HG03060 (cell line): ENCODE measurements at regions not wholly inside any gene's neighbourhood (a gene's known extent, or its start where the extent isn't known, plus 50 kb on each side); places are given as distances from the start of the nearest gene placed in this dataset.

Source experiments
- ATAC-seq: cut with Tn5 transposase; IDR thresholded peaks from one replicate; pipeline ENCODE4 v1.9.1; 2021; ENCODE audit warnings: low read depth, moderate number of reproducible peaks; ENCODE audit not compliant: unreplicated experiment

GRCh38 chr5:109944461-109944860, 254.7 kb downstream of the MAN2A1 start:
- no peak for ATAC-seq

GRCh38 chr5:109945097-109945678, 255.5 kb downstream of the MAN2A1 start:
- no peak for ATAC-seq

- no peak for ATAC-seq
Observed at GRCh38 chr5:109945723-109946480, 256.2 kb downstream of the MAN2A1 start.

GRCh38 chr5:109946610-109947009, 256.9 kb downstream of the MAN2A1 start:
- ATAC-seq: no peak

DNA sequence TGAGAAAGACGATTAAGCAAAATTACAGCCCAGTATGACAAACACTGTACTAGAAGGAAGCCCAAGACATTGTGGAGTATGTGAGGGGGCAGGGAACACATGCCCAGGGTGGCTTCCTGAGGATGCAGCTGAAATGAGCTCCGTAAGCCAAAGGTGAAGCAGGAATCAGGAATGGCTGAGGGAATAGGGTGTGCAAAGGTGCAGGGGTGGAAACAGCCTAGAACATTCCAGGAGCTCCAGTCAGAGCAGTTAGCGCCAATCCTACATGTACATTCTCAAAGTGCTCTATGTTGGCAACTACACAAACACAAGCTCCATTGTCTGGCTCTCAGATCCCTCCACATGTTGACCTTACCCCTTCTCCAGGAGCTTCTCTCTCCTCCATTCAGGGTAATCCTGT, 257.9 kb downstream of the MAN2A1 start:
- no peak for ATAC-seq

DNA sequence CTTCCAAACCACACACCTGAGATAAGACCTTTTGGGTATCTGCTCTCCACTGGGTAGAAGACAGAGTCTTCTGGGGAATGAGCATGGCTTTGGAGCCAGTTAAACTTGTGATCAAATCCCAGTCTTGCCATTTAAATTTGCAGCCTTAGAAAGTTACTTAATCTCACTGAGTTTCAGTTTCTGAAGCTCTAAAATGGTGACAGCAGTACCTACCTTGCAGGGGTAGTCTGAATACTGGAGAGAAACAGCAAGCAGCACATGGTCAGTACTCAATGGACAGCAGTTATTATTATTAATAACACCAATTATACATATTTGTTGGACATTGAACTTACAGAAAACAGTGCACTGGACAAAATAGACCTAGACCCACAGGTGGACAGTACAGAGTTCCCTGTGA, 260.9 kb downstream of the MAN2A1 start:
- no peak for ATAC-seq

DNA sequence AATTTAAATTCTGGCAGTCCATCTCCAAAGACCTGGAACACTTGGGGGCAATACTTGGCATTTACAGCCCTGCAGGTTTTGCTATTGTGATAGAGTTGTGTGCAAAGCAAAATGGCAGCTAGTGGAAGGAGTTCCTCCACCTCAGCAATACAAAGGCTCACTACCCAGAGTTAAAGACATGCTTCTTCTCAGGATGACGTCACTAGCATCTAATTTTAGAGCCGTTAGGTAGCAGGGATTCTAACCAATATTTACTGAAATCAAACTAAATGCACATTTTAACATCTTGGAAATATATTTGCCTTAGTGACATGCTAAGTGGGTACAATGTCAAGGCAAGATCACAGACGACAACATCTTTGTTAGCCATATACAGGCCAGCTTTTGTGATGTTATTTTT, 261.6 kb downstream of the MAN2A1 start:
- ATAC-seq: no peak

GRCh38 chr5:109951758-109952157, 262.0 kb downstream of the MAN2A1 start:
- ATAC-seq: no peak

DNA sequence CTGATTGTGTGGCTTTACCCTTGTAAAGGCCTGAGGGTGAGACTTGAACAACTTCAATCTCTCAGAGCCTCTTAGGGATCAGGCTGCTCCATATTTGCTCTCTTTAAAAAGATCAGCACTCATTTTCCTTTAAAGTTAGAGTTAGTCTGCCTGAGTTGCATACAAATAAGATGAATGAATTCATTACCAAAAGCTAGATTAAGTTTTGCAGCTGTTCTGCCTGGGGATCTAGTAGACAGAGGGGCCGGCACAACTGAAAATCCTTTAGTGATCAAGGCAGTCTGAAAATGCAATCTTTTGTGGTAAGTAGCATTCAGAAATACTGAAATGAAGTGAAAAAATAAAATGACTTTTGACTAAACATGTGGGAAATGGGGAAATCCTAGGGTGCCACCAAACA, 264.0 kb downstream of the MAN2A1 start:
- no peak for ATAC-seq

GRCh38 chr5:109956884-109957283, 267.2 kb downstream of the MAN2A1 start:
- ATAC-seq: no peak

DNA sequence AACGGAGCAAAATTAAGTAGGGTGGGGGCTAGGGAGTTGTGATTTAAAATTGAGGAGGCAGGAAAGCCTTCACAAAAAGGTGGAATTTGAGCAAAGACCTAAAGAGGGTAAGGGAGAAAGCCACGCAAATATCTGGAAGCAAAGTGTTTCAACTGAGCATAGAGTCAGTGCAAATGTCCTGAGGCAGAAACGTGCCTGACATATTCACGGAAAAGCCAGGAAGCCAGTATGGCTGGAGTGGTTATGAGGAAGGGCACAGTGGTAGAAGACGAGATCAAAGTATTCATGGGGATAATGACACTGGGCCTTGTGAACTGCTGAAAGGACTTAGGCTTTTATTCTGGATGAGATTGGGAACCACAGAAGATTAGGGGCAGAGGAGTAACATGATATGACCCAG, 268.4 kb downstream of the MAN2A1 start:
- ATAC-seq: no peak

DNA sequence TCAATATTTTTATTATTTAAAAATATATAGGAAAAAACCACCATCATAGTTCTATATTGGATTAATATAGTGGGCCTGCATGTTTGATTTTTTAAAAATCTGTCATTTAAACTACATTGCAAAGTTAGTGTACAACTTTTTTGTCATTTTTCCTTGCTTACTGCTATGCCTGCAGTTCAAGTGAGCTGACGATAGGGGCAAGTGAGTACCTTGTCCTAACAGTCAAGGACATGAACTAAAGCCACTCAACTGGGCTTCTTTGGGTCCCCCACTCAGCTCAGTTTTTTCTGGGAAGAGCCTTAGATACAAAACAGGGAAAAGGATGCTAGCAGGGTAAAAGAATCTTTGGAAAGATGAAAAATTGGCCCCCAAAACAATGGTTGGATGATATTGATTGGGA, 269.9 kb downstream of the MAN2A1 start:
- ATAC-seq: no peak

DNA sequence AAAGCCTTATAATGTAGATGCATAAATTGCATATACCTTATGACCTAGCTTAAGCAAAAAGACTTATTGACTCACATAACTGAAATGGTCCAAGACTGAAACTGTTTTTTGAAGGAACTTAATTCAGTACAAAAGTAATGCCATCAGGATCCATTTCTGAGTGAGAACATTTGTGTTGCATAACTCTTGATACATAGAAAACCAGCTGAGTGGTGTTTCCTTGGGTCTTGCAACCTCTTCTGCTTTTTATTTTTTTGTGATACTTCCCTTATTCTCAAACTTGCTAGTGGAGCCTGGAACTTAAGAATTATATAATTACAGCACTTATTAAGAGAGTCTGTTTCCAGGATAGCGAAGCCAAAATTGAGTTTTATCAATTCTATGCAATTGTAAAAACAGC, 272.0 kb downstream of the MAN2A1 start:
- ATAC-seq: no peak

DNA sequence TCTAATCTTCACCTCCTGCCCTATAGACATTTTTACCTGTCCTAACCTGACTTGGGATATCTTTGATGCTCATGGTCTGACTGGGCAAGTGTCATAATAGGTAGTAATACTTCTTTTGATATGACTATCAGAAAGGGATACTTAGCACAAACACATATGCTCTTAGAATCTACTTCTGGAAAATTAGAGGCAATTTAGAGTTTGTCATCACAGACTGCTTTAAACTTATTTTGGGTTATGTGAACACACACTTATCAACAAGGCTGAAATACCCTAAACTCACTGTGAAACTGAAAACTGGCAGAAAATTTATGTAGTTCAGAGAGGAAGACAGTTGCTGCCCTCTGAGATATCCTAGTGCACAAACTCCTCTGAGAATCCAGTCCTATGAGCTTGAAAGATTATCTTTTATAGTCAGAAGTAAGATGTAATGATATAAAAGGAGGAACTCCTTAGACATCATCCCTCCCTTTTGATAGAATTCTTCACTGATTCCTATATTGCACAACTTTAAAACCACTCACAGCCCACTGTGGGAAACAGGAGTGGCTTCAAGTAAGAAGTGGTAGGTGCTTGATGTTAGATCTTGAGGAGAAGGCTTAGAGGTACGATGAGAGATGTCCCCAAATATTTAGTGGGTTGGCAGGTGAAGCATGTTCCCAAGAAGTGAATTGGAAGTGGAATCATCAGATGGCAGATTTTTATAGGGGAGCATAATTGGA, 273.3 kb downstream of the MAN2A1 start:
- ATAC-seq: no peak

GRCh38 chr5:109964136-109964535, 274.4 kb downstream of the MAN2A1 start:
- no peak for ATAC-seq

DNA sequence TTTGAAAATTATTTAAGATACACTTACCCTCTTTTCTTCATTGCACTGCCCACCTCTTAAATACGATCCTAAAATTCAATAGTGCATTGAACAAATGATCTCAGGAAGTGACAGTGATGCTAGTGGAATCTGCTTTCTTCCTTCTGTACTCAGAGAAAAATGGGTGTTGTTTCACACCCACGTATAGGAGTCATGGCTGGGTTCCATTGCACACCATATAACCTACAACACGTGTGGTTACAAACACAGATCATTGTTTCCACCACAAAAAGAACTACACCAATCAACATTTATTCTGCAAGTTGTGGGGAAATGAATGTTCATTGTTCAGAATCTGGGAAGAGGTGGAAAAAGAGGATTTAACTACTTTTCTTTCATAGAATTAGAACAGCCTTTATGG, 275.9 kb downstream of the MAN2A1 start:
- no peak for ATAC-seq

GRCh38 chr5:109971968-109972367, 282.2 kb downstream of the MAN2A1 start:
- no peak for ATAC-seq

DNA sequence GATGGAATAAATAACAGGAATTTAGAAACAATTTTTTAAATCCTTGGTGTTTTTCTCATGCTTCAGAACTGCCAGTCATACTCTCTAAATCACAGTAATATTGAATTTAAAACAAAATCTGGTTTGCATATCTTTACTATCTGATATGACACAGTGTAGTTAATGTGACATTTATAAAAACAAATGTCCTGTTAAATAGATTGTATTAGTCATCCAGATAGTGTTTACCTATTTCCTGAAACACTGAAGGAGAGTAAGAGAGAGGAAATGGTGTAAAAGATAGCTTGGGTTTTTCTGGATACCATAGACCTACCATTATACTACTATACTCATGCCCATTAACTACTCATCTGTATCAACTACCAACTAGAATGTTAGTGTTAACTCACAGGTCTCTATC, 292.3 kb downstream of the MAN2A1 start:
- ATAC-seq: no peak

DNA sequence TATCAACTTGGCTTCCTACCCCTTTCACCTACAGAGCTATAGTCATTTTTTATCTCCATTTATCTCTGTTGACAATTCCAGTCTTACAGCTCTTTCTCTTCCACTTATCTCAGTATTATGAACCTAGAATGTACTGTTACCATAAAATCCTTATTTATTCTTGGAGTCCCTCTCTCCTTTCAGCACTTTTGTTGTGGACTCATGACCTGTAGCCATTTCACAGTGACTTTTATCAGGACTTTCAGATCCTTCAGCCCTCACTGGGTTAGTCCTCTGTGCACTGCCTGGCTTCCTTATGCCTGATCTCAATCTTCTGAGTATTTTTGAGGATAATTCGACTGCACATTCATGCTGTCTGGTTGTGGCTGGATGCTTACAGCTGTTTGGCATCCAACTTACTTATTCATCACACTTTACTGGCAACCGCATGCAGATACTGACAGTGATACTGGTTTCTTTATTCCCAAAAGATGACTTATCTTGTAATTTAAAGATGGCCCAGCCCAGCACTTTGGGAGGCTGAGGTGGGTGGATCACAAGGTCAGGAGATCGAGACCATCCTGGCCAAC, 293.3 kb downstream of the MAN2A1 start:
- ATAC-seq: no peak

GRCh38 chr5:109986726-109987125, 297.0 kb downstream of the MAN2A1 start:
- no peak for ATAC-seq

- ATAC-seq: no peak
Observed at GRCh38 chr5:109987355-109987754, 297.6 kb downstream of the MAN2A1 start.
